ENCODE measurements at regions not wholly inside any gene's neighbourhood (a gene's known extent, or its start where the extent isn't known, plus 50 kb on each side); places are given as distances from the start of the nearest gene placed in this dataset.

DNA sequence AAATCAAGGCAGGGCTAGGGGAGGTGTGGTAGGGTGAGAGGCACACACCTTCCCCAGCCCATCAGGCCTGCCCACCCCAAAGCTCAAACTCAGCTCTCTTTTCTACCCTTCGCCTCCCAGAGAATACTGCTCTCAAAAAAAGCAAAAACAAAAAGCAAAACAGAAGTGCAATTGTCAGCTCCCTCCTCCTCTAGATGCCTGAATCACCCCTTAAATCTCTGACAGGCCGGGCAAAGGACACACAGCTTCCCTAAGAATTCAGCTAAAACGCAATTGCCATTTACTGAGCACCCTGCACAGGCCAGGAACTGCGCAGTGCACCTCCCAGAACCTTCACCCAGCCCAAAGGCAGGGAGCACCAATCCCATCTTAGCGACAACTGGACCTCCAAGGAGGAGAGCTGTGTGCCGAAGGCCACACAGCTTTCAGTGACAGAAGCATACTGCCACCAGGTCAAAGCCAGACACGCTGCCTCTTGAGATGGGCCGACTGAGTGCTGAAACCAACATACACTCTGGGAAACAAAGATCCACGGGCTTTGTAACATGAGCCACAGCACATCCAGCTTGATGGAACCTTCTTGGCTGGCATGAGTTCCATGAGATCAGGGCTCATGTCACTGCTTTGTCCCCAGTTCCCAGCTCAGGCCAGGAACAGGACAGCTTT lies 53.4 kb upstream of the STXBP1 start (continued):
- TF ChIP-seq, protein P1, sequence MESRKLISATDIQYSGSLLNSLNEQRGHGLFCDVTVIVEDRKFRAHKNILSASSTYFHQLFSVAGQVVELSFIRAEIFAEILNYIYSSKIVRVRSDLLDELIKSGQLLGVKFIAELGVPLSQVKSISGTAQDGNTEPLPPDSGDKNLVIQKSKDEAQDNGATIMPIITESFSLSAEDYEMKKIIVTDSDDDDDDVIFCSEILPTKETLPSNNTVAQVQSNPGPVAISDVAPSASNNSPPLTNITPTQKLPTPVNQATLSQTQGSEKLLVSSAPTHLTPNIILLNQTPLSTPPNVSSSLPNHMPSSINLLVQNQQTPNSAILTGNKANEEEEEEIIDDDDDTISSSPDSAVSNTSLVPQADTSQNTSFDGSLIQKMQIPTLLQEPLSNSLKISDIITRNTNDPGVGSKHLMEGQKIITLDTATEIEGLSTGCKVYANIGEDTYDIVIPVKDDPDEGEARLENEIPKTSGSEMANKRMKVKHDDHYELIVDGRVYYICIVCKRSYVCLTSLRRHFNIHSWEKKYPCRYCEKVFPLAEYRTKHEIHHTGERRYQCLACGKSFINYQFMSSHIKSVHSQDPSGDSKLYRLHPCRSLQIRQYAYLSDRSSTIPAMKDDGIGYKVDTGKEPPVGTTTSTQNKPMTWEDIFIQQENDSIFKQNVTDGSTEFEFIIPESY (IDR thresholded peaks at IDR 0.05; ENCODE audit: extremely low read depth, insufficient replicate concordance, low read length), result no peak
- TF ChIP-seq POLR2A (IDR thresholded peaks at IDR 0.05; ENCODE audit: borderline replicate concordance, extremely low read depth, insufficient read depth, insufficient read length) (no peak), CBX3 (IDR thresholded peaks at IDR 0.05; ENCODE audit: low read depth) (no peak), EZH2 (IDR thresholded peaks at IDR 0.05) (no peak), ZFX (IDR thresholded peaks at IDR 0.05) (no peak), SIN3A (IDR thresholded peaks at IDR 0.05; ENCODE audit: low read depth) (no peak)

- no peaks in the 10 kb centered on the region for H3K9me2 ChIP-seq (ENCODE audit: insufficient read depth)
- ChIA-PET POLR2A (interaction anchor here (1.0 kb wide), 1 partner anchor 19 kb away, joined by 4 read pairs; no protein-coding TSS in a partner anchor), RAD21 (ENCODE audit: low non-redundant PET in 1 of 2, low total read pairs in 2 of 2, uncharacterized antibody in 2 of 2, unreplicated experiment in 2 of 2) (interaction anchor here in 1 of 2 experiments (0.9 to 1.5 kb wide), 2 partner anchors 20 to 23 kb away, joined by 3 to 5 read pairs; no protein-coding TSS in a partner anchor), CTCF (interaction anchor here (1.6 kb wide), 1 partner anchor 26 kb away, joined by 6 read pairs; no protein-coding TSS in a partner anchor)
- H3K9ac ChIP-seq (ENCODE audit: low read length), result peak overlapping the region; percentile 32
- H3K9me3 ChIP-seq (ENCODE audit: control insufficient read depth in 1 of 2, insufficient read depth in 1 of 2, low read depth in 1 of 2, low read length in 2 of 2), result no peaks in the 10 kb centered on the region
- H3K27ac ChIP-seq (ENCODE audit: low read depth, low read length), result peak overlapping the region; percentile 79; the same call in 1 of the 2 replicates
- H3K79me2 ChIP-seq (ENCODE audit: insufficient read depth, low read length), result peaks cover 96% of the 10 kb centered on the region
- H3K27me3 ChIP-seq (ENCODE audit: insufficient read depth, low read length), result no peaks in the 10 kb centered on the region
- ATAC-seq, result no peak
- peaks cover 92 to 99% of the 10 kb centered on the region in 2 experiments for H3K4me1 ChIP-seq (ENCODE audit: control insufficient read depth in 1 of 2, insufficient read depth in 2 of 2, low read length in 2 of 2)
- no peak for TF ChIP-seq SRF (IDR thresholded peaks at IDR 0.05; ENCODE audit: low read depth)
- TF ChIP-seq SP1 (IDR thresholded peaks at IDR 0.05; ENCODE audit: low read depth), result no peak
- TF ChIP-seq, protein P2, sequence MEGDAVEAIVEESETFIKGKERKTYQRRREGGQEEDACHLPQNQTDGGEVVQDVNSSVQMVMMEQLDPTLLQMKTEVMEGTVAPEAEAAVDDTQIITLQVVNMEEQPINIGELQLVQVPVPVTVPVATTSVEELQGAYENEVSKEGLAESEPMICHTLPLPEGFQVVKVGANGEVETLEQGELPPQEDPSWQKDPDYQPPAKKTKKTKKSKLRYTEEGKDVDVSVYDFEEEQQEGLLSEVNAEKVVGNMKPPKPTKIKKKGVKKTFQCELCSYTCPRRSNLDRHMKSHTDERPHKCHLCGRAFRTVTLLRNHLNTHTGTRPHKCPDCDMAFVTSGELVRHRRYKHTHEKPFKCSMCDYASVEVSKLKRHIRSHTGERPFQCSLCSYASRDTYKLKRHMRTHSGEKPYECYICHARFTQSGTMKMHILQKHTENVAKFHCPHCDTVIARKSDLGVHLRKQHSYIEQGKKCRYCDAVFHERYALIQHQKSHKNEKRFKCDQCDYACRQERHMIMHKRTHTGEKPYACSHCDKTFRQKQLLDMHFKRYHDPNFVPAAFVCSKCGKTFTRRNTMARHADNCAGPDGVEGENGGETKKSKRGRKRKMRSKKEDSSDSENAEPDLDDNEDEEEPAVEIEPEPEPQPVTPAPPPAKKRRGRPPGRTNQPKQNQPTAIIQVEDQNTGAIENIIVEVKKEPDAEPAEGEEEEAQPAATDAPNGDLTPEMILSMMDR (IDR thresholded peaks at IDR 0.05 in 2 of 3, conservative IDR thresholded peaks at IDR 0.05 in 1 of 3; ENCODE audit: borderline replicate concordance in 1 of 3, insufficient read depth in 1 of 3, low read depth in 2 of 3, low read length in 2 of 3), result no peak
- intact Hi-C loops (cut with micrococcal nuclease), result no loop called here
- H3K4me2 ChIP-seq (ENCODE audit: low read length), result peak overlapping the region; percentile 65; the same call in 1 of the 2 replicates
- H4K20me1 ChIP-seq (ENCODE audit: insufficient read depth), result no peaks in the 10 kb centered on the region
- no peak for DNase-seq (ENCODE audit: low read depth, low spot score)
- peaks cover 2 to 27% of the 10 kb centered on the region in 2 experiments; a peak in 2 of 4 replicates for H3K36me3 ChIP-seq (ENCODE audit: control insufficient read depth in 1 of 2, insufficient read depth in 2 of 2, low read length in 2 of 2)
- no peak overlapping the region for H2AFZ ChIP-seq (ENCODE audit: low read depth, low read length, poor library complexity, severe bottlenecking)
- no peak overlapping the region for H3K4me3 ChIP-seq (replicated peaks in 1 of 2; ENCODE audit: low read depth in 1 of 2, low read length in 2 of 2)
- BruUV-seq (replicated peaks), result no TSS peak
Observed at GRCh38 chr9:127559247-127559680, 52.8 kb upstream of the STXBP1 start.
